Activated effector memory CD4-positive, alpha-beta T cell treated with Interleukin-2 at 50 U/mL for 16 hours (primary cell): ENCODE measurements at regions not wholly inside any gene's neighbourhood (a gene's known extent, or its start where the extent isn't known, plus 50 kb on each side); places are given as distances from the start of the nearest gene placed in this dataset.

Experiments used
- DNase-seq: peaks from one replicate; pipeline ENCODE4 v3.0.0-alpha.2; 2020

DNA sequence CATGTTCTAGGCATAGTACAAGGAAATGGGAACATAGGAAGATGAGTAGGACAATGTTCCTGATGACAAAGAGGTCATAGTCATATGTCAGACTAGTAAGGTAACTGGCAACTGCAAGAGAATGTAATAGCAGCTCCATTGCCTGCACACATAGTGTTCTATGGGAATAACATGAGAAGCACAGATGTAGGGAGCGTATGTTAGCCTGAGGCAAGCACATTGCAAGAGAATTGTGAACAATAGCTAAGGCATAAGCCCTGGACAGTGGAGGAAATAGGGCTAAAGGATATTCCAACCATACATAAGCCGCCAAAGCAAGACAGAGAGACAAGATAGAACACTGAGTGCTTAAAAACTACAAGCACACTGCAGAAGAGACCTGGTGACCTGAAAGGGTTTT is 1017.0 kb upstream of the TENM4 start:
- DNase-seq: no peak

DNA sequence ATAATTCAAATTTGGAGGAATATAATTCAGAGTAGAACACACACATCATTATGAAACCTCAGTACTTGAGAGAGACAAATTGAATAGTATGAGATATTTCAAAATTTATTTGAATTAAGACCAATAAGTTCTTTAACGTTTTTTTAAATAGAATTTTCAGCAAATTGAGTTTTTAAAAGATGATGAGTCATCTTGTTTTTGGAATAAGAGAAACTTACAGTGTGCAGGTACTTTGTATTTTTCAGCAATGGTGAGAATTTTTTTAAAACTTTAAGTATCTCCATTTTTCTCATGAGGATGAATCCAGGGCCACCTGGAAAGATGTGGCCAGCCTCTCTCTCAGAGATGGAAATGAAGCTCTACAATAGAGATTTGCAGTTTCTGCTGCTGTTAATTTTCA is 1015.0 kb upstream of the TENM4 start:
- DNase-seq: no peak

DNA sequence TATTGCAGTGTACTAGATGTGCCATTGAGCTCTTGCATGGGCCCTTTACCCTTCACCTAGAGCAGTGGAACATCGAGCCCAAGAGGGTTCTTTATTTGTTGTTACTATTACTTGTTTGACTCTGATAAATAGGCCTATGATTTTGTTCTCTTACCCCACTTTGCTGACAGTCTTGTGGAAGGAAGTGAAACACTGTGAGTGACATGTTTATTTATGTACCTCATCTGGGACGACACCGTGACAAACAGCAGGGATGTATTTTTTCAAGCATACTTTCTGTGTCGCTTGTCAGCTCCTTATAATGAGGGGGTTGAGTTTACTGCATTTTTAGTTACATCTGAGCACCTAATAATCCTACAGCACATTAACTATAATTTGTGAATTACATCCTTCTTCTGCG is 1010.3 kb upstream of the TENM4 start:
- DNase-seq: no peak

DNA sequence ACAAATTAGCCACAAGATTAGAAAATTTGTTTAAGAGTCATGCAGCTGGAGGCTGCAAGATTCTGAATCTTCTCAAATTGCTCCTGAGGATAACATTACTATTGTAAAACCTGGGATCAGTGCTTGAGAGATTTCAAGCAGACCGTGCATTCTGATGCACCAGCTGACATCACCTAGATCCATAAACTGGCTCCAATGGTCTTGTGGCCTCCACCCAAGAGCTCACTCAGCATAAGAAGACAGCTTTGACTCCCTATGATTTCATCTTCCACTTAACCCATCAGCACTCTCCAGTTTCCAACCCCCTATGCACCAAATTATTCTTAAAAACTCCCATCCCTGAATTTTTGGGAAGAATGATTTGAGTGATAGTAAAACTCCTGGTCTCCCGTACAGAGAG is 1007.9 kb upstream of the TENM4 start:
- no peak for DNase-seq

DNA sequence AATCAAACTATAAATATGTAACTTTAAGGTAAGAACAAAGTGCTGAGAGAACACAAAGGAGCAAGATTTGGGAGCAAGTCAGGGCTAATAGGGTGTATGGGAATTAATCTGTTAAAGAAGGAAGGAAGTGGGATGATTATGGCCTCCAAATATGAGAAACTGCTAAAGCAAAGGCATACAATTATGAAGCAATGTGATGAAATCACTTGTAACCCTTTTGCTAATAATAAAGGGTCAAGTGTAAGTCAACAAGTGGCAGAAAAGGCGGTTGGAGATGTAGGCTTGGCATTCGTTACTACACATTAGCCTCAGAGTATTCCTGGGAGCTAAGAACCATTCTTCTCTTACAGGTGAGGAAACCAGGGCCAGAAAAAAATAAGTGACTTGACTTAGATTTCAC is 1002.3 kb upstream of the TENM4 start:
- no peak for DNase-seq

DNA sequence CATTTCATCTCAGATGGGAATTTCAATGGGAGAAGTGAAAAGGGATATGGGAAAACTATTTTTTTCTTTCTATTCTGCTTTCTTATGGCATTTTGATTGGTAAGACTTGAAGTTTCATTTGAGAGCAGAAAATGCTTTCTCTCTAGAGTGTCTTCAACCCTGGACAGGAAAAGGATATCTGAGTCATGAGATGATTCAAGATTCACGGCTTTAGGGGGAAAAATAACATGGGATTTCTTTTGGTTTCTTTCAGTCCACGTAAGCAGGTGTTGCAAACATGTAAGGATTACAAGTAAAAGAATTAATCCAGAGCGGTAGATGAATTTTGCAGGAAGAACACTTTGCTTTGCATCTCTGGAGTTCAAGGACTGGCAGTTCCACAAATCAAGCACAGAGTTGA is 1001.0 kb upstream of the TENM4 start:
- no peak for DNase-seq

DNA sequence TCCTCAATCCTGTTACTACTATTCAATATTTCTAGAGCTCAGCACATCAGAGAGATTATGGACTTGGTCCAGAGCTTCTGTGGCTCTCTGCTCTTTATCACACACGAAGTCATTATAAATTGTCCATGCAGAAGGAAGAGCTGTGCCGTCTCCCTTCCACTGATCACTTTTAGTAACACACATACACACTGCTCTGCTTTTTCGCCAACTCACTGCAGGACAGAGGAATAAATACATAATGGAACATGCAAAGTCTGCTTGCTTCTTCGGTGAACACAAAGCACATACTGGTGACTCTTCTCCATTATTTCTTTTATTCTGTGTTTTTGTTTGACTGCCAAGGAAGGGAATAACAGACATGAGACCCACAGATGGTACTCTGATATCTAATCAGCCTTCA is 1000.0 kb upstream of the TENM4 start:
- no peak for DNase-seq

DNA sequence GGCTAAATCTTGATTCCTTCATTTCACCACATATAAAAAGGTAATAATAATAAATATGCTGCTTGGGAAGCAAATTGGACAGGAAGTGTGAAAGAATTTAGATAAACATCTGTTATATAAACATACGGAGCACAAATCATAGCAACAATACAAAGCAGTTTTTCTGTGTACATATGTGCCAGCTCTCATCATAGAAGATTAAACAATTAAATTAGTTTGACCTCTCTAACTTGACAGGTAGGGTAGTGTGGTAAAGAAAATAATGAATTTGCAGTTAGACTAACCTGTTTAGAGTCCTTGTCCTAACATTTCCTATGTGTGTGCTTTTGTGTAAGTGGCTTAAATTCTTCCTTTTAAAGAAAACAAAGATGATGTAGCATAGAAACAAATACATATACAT is 995.7 kb upstream of the TENM4 start:
- DNase-seq: no peak

DNA sequence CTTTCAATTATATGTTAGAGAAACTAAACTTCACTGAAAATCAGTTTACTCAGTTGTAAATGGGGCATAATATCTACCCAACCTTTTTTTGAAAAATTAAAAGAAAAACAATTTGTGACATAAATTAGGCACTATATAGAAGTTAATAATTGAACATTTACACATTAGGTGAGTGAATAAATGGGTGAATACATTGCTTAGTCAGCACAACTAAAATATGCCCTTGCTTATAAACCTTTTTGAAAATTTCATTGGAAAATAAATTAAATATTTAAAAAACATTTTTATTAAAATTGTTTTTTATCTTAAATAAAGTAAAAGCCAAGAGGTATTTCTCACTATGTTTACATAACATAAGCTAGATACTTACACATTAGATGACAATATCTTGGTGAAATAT is 994.5 kb upstream of the TENM4 start:
- no peak for DNase-seq

DNA sequence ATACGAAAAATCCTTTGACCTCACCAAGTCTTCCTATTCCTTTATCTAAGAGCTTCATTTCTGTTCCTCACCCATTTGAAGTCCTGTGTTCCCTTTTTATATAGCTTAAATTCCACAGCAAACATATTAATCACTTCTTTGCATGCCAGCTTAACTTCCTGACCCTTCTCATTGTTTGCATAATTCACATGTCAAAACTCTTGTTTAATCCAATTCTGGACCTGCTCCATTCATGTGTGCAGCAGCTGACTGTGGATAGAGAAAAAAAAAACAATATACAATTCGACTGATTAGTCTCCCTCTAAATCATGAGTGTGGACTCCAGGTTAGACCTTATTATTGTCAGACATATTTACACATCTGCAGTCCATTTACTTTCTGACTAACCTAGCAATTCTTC is 991.2 kb upstream of the TENM4 start:
- DNase-seq: no peak

DNA sequence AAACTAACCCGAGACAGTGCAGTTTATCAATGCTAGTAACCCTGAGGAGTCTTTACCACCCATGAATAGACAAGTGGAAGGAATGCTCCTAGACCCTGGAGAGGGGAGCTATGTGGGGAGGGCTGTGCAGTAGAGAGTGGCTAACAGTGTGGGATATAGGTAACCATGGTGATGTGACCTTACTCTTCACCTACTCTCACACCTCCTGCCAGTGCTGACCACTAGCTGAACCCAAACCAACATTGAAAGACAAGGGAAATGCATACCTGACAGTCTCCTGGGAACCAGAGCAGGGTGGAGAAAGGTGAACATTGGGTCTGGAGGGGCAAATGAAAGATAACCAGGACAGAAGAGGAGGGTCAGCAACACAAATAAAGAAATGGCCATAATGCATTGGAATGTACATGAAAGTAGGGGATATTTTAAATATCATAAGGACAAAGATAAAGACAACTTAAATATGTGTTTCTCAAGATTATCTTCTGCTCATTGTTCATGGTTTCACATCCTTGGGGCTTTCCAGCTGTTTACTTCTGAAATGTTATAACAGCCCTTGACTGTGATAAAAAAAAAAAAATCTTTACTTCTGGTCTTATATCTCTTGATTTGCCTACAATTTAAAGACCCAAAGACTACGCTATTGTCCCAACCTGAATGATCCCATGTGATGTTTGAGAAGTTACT is 983.3 kb upstream of the TENM4 start:
- no peak for DNase-seq

DNA sequence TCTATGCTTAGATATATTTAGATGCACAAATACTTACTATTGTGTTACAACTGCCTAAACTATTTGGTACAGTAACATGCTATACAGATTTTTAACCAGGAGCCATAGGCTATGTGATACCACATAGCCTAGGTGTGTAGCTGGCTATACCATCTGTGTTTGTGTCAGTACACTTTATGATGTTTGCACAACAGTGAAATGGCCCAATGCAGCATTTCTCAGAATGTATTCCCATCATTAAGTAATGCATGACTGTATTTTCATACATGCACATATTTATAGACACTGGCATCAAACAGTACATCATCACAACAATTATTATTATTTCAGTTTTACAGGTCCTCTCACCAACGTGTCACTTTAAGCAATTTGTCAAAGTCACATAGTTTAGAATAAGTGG is 979.5 kb upstream of the TENM4 start:
- no peak for DNase-seq

DNA sequence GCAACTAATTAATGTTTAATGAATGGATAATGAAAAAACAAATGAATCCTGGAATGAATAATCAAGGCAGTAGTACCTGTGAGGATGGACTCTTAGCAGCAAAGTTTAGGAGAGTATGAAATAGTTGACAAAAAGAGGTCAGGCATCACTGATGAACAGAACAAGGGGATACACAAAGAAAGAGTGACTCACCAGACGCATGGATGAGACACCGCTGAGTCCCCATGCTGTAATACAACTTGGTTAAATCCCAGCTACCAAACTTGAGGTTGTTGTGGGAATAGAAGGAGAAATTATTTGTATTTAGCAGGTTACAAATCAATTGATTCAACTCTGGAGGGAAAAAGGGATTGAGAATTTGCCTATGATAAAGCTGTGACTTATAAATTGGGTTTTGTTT is 976.9 kb upstream of the TENM4 start:
- DNase-seq: no peak

DNA sequence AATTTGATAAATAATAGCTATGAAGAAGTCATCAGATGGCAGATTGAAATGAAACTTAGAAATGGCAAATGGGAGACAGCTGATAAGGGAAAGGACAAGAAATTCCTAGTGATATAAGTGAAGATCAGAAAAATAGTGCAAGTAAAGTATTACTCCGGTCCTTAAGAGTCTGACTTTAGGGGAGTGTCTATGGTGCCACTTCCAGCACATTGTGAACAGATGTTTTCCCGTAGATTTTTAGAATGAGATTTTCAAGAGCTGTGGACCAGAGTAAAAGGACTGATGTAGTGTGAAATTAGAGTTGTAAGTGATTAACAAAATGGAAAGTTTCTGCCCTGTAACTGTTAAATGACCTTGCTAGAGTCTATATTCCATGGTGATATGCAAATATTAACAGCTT is 974.8 kb upstream of the TENM4 start:
- no peak for DNase-seq

DNA sequence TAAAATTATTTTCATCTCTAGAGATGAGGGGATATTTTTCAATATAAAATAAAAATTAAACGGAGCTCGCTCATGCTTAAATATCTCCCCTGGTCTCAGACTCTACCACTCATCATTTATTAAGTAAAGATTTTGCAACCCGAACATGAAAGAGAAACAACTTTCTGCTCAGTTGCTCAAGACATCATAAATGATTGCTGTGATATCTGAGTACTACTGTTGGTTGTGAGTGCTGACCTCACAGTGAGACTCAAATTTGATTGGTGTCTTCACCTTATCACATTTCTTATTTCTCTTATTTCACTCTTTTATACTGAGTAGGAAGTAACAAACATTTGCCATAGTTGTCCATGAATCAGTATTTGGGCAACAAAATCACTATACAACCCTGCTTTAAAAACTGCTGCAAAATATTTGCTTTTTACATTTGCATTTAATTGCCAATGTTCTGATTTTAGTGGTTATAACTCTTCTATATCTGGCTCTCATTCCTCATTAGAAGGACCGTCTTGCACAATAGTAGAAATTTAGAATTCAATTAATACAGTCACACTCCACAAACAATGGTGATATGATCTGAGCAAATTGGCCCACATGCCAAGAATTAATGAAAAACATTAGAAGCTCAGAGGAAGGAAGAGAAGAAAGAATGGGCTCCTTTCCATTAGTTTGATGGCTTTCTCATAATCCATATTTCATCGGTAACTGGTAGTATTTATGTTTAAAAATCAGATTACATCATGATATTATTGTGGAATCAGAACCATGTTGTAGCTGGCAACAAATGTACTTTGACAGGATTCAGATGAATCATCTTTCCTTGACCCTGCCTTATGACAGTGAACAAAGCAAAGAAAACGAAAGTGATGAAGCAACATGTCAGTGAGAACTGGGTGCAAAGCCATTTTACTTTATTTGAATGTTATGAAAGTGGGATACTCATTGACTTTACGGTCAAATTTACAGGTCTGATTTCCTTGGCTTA is 973.6 kb upstream of the TENM4 start:
- no peak for DNase-seq

DNA sequence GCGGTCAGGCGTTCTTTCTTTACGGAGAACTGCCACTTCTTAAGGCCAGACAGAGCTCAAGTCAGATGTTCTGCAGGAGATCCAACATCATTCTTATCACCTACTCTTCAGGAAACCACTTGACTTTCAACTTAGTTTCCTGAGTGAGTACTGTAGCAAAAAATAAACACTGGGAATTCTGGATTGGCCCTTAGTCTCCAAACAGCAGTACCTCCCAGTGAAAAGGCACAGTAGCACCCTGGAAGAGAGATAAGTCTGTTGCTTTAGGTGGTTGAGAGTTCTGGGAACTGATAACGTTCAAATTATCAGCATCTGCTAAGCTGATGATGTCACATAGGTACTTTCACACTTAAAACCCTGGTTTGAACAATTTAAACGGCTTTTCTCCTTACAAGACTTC is 971.8 kb upstream of the TENM4 start:
- no peak for DNase-seq

DNA sequence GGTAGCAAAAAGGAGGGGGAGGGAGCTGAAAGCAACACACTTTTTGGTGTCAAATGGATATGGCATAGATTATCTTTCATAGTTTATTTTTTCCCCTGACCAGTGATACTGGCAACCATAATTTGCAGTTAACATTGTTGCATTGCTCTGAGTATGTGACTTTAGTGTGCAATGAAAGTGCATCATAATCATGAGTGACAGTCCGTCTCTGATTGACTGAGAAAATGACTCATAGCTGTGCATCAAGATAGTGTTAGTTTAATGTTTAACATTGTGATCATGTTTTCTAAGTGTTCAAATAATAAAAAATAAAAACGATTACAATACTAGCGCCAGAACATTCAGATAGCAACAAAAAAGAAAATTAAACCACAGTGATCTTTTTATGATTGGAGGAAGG is 952.4 kb upstream of the TENM4 start:
- DNase-seq: no peak

DNA sequence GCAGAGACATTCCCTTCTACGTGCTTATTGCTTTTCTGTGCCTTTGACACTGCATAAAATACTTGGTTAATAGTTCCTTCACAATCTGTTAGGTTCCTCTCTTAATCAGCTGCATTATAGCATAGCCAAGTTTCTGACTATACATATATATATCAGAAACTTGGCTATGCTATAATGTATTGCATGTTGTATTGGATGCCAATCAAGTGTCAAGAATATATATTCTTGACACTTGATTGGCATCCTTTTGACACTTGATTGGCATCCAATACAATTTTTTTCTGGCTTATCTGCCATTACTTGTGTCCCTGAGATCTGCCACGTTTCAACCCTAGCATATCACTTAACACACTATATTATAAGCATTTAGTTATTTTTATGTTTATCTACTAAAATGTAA is 949.7 kb upstream of the TENM4 start:
- DNase-seq: no peak

DNA sequence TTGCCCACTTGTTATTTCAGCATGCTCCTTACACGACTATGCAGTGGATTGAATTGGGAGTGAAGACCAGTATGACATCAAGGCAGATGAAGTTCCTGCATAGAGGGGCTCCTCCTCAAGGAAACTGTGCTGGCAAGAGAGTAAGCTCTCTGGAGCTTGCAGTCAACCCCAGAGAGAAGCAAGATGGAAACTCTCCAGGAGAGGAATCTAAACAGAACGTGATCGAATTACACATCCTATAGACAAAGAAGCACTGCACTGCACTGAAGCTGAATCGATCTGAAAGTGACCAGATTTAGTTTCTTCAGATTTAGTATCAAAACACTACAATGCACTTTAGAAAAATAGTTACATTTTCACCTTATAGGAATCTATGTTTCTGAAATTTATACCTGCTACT is 947.7 kb upstream of the TENM4 start:
- no peak for DNase-seq

DNA sequence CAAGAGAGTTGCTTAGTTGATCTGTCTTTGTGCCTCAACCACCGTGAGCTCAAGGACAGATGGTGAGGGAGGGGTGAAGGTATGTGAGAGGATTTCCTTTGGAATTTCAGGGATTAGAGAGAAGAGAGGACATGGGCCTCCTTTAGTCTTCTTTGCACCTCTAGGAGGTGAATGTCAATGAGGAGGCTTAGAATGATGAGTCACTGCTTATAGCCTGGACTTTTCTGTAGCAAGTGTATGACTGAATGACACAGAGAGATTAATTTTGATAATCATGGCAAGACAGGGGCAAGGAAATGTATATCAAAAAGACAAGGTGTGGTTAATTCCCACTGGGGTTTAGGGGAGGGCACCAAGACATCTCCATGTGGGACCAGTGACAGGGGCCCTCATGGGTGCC is 947.3 kb upstream of the TENM4 start:
- DNase-seq: no peak

DNA sequence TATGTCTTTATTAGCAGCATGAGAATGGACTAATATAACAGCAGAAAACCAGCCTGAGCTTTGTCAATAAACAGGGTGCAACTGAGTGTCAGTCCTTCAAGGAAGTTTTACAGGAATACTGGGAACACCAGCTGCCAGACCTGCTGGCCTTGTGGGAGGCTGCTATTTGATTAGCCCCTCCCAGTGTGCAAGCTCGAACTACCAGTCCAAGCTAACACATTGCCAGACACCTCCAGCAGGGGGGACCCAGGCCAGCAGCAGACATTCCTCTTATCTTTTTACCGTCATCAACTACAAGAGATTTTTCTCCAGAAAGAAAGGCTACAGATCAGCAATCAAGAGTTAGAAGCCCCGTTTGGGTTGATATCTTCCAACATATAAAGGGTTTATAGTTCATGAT is 942.8 kb upstream of the TENM4 start:
- DNase-seq: no peak

DNA sequence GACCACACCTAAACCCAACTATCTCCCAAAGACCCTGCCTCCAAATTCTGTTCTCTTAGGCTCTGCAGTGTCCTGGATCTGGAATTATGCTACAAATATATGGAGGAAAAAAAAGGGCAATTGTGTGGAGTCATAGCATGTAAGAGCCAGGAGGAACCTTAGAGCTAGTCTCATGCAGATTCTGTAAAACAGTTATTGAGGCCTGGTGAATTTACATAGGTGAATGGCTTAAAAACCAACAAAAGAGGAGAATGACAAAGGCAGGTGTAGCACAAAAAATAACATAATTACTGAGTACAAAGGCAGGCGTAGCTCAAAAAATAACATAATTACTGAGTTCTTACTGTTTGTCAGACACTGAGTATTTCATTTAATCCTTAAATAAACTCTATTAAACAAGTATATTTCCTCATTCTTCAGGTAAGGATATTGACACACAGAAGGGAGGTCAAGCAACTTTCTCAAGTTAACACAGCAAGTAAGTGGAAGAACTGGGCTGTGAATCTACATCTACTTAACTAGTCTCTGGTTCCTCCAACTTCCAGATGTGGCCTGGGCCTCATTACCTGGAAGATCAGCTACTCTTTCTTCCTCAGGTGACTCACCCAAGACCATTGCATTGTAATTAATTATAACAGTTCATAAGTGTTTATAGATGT is 938.9 kb upstream of the TENM4 start:
- no peak for DNase-seq

DNA sequence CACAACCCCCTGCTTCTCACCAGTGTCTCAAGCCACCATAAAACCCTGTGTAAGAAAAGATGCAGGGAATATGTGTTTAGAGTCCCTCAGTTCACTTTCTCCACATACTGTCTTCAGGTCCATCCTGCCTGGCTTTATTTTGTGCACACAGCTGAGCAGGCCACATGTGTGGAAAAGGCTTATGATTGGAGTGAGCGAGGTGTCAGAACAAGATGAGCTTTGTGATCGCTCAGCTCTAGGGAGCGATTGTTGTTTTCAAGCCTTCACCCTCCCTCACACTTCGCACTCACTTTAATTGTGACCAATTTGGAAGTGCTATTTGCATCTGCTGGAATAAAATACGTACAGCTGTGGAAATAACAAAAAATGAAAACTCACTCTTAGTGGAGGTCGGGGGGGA is 931.1 kb upstream of the TENM4 start:
- DNase-seq: no peak

DNA sequence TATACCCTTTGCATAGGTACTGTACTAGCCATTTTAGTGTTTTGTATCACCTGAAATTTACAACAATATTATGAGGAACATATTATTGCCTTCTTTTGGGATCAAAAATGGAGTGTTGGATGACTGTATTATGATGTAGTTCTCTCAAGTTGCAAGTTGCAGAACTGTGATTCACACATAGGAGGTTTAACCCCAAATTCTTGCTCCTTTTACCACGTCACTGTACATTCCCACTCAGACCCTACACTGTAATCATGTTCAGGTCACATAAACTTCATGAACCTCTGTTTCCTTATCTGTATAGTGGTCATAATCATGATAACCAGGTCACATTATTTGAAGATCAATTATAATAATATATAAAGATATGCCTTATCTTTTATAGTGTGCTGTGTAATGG is 925.1 kb upstream of the TENM4 start:
- DNase-seq: no peak
